HG03135 (cell line): ENCODE measurements at regions not wholly inside any gene's neighbourhood (a gene's known extent, or its start where the extent isn't known, plus 50 kb on each side); places are given as distances from the start of the nearest gene placed in this dataset.
A peak's percentile ranks its signal among the peaks of the same experiment; 100 is the strongest.
"Not testable (repeated sequence)": the region's sequence is repeated elsewhere in the genome, so short reads cannot be mapped to it uniquely, and the experiment has no call there.

Experiments used
- ATAC-seq: cut with Tn5 transposase; IDR thresholded peaks from one replicate; pipeline ENCODE4 v1.9.1; 2021; ENCODE audit warnings: mild to moderate bottlenecking, moderate library complexity; ENCODE audit not compliant: unreplicated experiment

GRCh38 chr6:118719351-118720124 is 68.1 kb upstream of the CEP85L start:
- ATAC-seq = peak; percentile 45

- no peak for ATAC-seq
Measured at GRCh38 chr6:118718903-118719302, 67.5 kb upstream of the CEP85L start.

GRCh38 chr6:118718297-118718696 is 66.9 kb upstream of the CEP85L start:
- ATAC-seq = no peak

- ATAC-seq = no peak
Measured at GRCh38 chr6:118717106-118717505, 65.7 kb upstream of the CEP85L start.

GRCh38 chr6:118715907-118716306 is 64.5 kb upstream of the CEP85L start:
- ATAC-seq = not testable (repeated sequence)

GRCh38 chr6:118715376-118715775 is 64.0 kb upstream of the CEP85L start:
- no peak for ATAC-seq

DNA sequence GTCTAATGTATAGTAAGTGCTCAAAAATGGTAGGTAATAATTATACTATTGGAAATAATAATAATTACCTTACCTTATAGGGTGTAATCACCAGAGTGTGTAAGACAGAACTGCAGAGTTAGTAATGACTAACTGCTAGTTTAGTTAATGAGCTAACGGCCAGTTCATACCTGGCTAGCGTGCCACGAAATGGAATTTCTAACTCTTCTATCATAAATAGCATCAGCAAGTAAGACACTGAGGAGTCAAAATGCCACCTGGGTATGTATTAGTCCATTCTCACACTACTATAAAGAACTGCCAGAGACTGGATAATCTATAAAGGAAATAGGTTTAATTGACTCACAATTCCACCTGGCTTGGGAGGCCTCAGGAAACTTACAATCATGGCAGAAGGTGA is 63.4 kb upstream of the CEP85L start:
- ATAC-seq = no peak

- ATAC-seq = no peak
Measured at GRCh38 chr6:118712969-118713368, 61.6 kb upstream of the CEP85L start.

- ATAC-seq = no peak
Measured at GRCh38 chr6:118710616-118711015, 59.2 kb upstream of the CEP85L start.

DNA sequence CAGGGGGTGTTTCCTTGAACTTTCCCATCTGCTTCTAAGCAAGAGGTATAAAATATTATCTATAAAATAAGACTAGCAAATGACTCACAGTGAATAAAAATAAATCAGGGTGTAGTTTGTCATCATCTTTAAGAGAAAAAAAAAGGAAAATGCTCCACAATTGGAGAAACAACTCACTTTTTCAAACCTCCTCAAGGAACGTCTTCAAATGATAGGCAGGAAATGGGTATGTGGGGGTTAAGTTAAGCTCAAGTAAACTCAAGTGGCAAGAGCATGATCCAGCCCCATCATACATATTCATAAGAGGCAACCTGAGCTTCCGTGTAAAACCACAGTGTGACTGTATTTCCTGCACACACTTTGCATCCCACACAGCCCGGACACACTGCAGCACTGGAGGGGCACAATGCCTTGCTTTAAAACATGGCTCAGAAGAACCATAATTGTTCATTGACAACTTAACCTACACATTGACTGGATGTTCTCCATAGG is 58.5 kb upstream of the CEP85L start:
- peak; percentile 92 for ATAC-seq

GRCh38 chr6:118708744-118709143 is 57.4 kb upstream of the CEP85L start:
- ATAC-seq = no peak

DNA sequence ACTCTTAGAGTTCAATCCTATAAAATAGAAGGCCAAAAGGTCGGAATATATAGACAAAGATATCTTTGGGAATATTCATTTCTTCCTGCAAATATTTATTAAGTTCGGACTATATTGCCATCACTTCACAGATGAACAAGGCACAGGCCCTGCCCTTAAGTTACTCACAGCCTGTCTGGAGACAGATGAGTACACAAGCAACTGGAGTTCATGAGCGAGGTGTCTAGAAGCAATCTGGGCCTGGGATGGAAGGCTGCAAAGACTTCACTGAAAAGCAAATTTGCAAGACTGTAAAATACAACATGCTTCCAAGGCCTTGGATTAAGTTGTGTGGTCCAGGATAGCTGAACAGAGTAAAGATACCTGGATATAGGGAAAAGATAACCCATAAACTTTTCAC is 56.7 kb upstream of the CEP85L start:
- ATAC-seq = no peak

DNA sequence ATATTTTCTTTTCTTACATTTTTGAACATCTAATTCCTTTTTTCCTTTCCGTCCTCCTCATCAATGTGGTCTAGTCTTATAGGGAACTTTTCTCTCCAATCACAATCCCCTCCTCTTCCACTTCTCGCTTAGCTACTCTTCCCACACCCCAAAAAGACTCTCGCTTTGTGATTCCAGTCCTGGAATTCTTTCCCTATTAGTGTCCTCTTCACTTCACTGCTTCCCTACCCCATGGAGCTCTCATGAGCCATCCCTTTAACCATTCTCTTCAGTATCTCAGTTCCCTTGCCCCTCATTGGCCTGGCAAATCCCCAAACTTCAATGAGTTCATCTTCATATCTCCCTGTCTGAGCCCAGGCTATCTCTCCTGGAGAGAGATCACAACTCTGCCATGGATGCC is 55.3 kb upstream of the CEP85L start:
- no peak for ATAC-seq

- ATAC-seq = peak; percentile 33
Measured at GRCh38 chr6:118705544-118706491, 54.4 kb upstream of the CEP85L start.

- no peak for ATAC-seq
Measured at GRCh38 chr6:118704915-118705314, 53.5 kb upstream of the CEP85L start.

DNA sequence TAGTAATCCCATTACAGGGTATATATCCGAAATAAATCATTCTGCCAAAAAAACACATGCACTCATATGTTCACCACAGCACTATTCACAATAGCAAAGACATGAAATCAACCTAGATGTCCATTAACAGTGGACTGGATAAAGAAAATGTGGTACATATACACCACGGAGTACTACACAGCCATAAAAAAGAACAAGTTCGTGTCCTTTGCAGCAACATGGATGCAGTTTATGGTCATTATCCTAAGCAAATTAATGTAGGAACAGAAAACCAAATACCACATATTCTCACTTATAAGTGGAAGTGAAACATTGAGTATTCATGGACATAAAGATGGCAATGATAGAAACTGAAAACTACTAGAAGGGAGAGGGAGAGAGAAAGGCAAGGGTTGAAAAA is 49.9 kb upstream of the CEP85L start:
- ATAC-seq = not testable (repeated sequence)
